Mucosa of rectum (tissue), 2 donors: ENCODE measurements at regions not wholly inside any gene's neighbourhood (a gene's known extent, or its start where the extent isn't known, plus 50 kb on each side); places are given as distances from the start of the nearest gene placed in this dataset.
"Not testable (repeated sequence)": the region's sequence is repeated elsewhere in the genome, so short reads cannot be mapped to it uniquely, and the experiment has no call there.

Experiments
- H3K27ac ChIP-seq, 2 donors: one replicate each; pipeline ENCODE4 v1.7.0; 2013; ENCODE audit warnings: inconsistent platforms in 2 of 2, low read depth in 2 of 2, low read length in 2 of 2
- H3K27me3 ChIP-seq, 2 donors: one replicate each; pipeline ENCODE4 v1.7.0; 2013; ENCODE audit warnings: low read length in 2 of 2; ENCODE audit not compliant: control insufficient read depth in 2 of 2, insufficient read depth in 2 of 2
- H3K36me3 ChIP-seq, 2 donors: one replicate each; pipeline ENCODE4 v1.7.0; 2013; ENCODE audit warnings: low read length in 2 of 2; ENCODE audit not compliant: control insufficient read depth in 2 of 2, insufficient read depth in 2 of 2
- H3K4me1 ChIP-seq, 2 donors: one replicate each; pipeline ENCODE4 v1.7.0; 2013; ENCODE audit warnings: low read length in 2 of 2, mild to moderate bottlenecking in 1 of 2; ENCODE audit not compliant: control insufficient read depth in 2 of 2, insufficient read depth in 2 of 2
- H3K4me3 ChIP-seq, 2 donors: one replicate each; pipeline ENCODE4 v1.7.0; 2013; ENCODE audit warnings: low read length in 2 of 2
- H3K9ac ChIP-seq, 2 donors: one replicate each; pipeline ENCODE4 v1.7.0; 2013; ENCODE audit warnings: low read length in 2 of 2, low read depth in 1 of 2, mild to moderate bottlenecking in 1 of 2
- H3K9me3 ChIP-seq, 2 donors: one replicate each; pipeline ENCODE4 v1.7.0; 2013; ENCODE audit warnings: low read length in 2 of 2; ENCODE audit not compliant: control insufficient read depth in 2 of 2
- donor health status: healthy.
- donor health status: Normal muscosa, but diverticular disease.

- H3K36me3 ChIP-seq: no peaks in the 10 kb centered on the region
- H3K9me3 ChIP-seq: no peaks in the 10 kb centered on the region
- no peak overlapping the region for H3K9ac ChIP-seq
- H3K4me1 ChIP-seq: no peaks in the 10 kb centered on the region
- H3K4me3 ChIP-seq: no peak overlapping the region
- no peak overlapping the region for H3K27ac ChIP-seq
- H3K27me3 ChIP-seq: no peaks in the 10 kb centered on the region
Observed at GRCh38 chr3:145678401-145678800, 482.6 kb downstream of the PLOD2 start.

- Histone ChIP-seq H3K9ac (no peak overlapping the region), H3K9me3 (peaks cover 0 to 2% of the 10 kb centered on the region in 2 donors), H3K4me1 (no peaks in the 10 kb centered on the region), H3K27ac (no peak overlapping the region), H3K27me3 (no peaks in the 10 kb centered on the region), H3K36me3 (no peaks in the 10 kb centered on the region), H3K4me3 (no peak overlapping the region)
Observed at GRCh38 chr3:145681181-145681580, 479.8 kb downstream of the PLOD2 start.

GRCh38 chr3:145687978-145688377, 473.0 kb downstream of the PLOD2 start:
- H3K9me3 ChIP-seq, H3K27ac ChIP-seq, H3K4me3 ChIP-seq, H3K4me1 ChIP-seq, H3K27me3 ChIP-seq, H3K36me3 ChIP-seq, H3K9ac ChIP-seq: not testable (repeated sequence)

- no peaks in the 10 kb centered on the region for H3K9me3 ChIP-seq
- no peaks in the 10 kb centered on the region for H3K36me3 ChIP-seq
- no peak overlapping the region for H3K27ac ChIP-seq
- H3K9ac ChIP-seq: no peak overlapping the region
- no peaks in the 10 kb centered on the region for H3K27me3 ChIP-seq
- no peak overlapping the region for H3K4me3 ChIP-seq
- H3K4me1 ChIP-seq: no peaks in the 10 kb centered on the region
Observed at GRCh38 chr3:145692751-145693150, 468.2 kb downstream of the PLOD2 start.

GRCh38 chr3:145696011-145696410, 465.0 kb downstream of the PLOD2 start:
- no peaks in the 10 kb centered on the region for H3K9me3 ChIP-seq
- no peaks in the 10 kb centered on the region for H3K36me3 ChIP-seq
- H3K9ac ChIP-seq: no peak overlapping the region
- H3K4me1 ChIP-seq: no peaks in the 10 kb centered on the region
- H3K27ac ChIP-seq: no peak overlapping the region
- no peak overlapping the region for H3K4me3 ChIP-seq
- no peaks in the 10 kb centered on the region for H3K27me3 ChIP-seq

GRCh38 chr3:145698250-145698649, 462.7 kb downstream of the PLOD2 start:
- H3K27ac ChIP-seq: no peak overlapping the region
- no peak overlapping the region for H3K4me3 ChIP-seq
- no peaks in the 10 kb centered on the region for H3K4me1 ChIP-seq
- no peak overlapping the region for H3K9ac ChIP-seq
- no peaks in the 10 kb centered on the region for H3K36me3 ChIP-seq
- H3K27me3 ChIP-seq: no peaks in the 10 kb centered on the region
- H3K9me3 ChIP-seq: no peaks in the 10 kb centered on the region

GRCh38 chr3:145698749-145699148, 462.2 kb downstream of the PLOD2 start:
- H3K27me3 ChIP-seq: no peaks in the 10 kb centered on the region
- no peaks in the 10 kb centered on the region for H3K4me1 ChIP-seq
- no peak overlapping the region for H3K4me3 ChIP-seq

GRCh38 chr3:145704020-145704419, 457.0 kb downstream of the PLOD2 start:
- no peak overlapping the region for H3K9ac ChIP-seq
- H3K36me3 ChIP-seq: no peaks in the 10 kb centered on the region
- no peaks in the 10 kb centered on the region for H3K27me3 ChIP-seq
- H3K9me3 ChIP-seq: no peaks in the 10 kb centered on the region
- no peak overlapping the region for H3K27ac ChIP-seq
- H3K4me1 ChIP-seq: no peaks in the 10 kb centered on the region
- H3K4me3 ChIP-seq: no peak overlapping the region

More at GRCh38 chr3:145698749-145699148, 462.2 kb downstream of the PLOD2 start:
- no peak overlapping the region for H3K27ac ChIP-seq
- no peaks in the 10 kb centered on the region for H3K36me3 ChIP-seq
- no peaks in the 10 kb centered on the region for H3K9me3 ChIP-seq
- H3K9ac ChIP-seq: no peak overlapping the region

GRCh38 chr3:145709779-145710178, 451.2 kb downstream of the PLOD2 start:
- H3K4me3 ChIP-seq, H3K36me3 ChIP-seq, H3K9me3 ChIP-seq, H3K27ac ChIP-seq, H3K27me3 ChIP-seq, H3K4me1 ChIP-seq, H3K9ac ChIP-seq: not testable (repeated sequence)

- no peak overlapping the region for H3K9ac ChIP-seq
- H3K4me3 ChIP-seq: no peak overlapping the region
- no peaks in the 10 kb centered on the region for H3K27me3 ChIP-seq
- no peaks in the 10 kb centered on the region for H3K9me3 ChIP-seq
- H3K4me1 ChIP-seq: no peaks in the 10 kb centered on the region
- H3K36me3 ChIP-seq: no peaks in the 10 kb centered on the region
- no peak overlapping the region for H3K27ac ChIP-seq
Observed at GRCh38 chr3:145716519-145716918, 444.5 kb downstream of the PLOD2 start.

- Histone ChIP-seq H3K27me3 (no peaks in the 10 kb centered on the region), H3K27ac (no peak overlapping the region), H3K36me3 (no peaks in the 10 kb centered on the region), H3K4me3 (no peak overlapping the region), H3K9ac (no peak overlapping the region), H3K9me3 (no peaks in the 10 kb centered on the region), H3K4me1 (no peaks in the 10 kb centered on the region)
Observed at GRCh38 chr3:145719114-145719513, 441.9 kb downstream of the PLOD2 start.
